WI38 (cell line): ENCODE measurements at regions not wholly inside any gene's neighbourhood (a gene's known extent, or its start where the extent isn't known, plus 50 kb on each side); places are given as distances from the start of the nearest gene placed in this dataset.

Source experiments
- H3K4me3 ChIP-seq: 2 replicates; pipeline ENCODE4 v1.5.1; 2011; ENCODE audit warnings: low read depth, mild to moderate bottlenecking, control low read depth, low read length
- CTCF ChIP-seq: IDR thresholded peaks from 2 replicates; pipeline ENCODE4 v1.5.1; 2012; ENCODE audit warnings: low read depth, mild to moderate bottlenecking, control low read depth, low read length

DNA sequence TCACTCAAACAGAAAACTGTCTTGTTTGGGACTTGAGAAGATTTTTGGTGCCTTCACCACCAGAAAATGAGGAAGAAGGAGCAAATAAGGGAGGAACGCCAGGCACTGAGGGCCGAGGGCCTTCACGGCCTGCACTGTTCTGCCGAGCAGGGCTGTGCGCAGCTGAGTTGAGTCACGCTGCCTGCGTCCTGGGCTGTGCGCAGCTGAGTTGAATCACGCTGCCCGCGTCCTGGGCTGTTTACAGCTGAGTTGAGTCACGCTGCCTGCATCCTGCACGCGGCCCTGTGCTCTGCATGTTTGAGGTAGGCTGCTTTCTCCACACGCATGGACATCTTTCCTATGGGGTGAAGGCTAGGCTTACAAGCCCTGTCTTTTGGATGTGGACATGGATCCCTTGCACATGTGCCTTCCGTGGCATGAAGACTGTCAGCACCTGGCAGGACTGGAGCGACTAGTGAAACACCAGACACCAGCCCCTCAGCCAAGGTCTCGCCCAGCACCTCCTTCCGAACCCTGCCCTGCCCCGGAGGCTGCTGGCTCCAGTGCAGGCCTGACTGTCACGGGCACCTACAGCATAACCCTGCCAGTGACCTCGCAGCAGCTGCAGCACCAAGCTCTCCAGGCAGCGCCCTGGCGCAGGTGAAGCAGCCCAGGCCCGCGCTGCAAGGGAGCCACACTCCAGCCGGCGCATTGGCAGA lies 96.7 kb downstream of the HTR5A start:
- H3K4me3 ChIP-seq: no peak overlapping the region
- TF ChIP-seq CTCF: no peak

GRCh38 chr7:155167706-155168365 lies 97.7 kb downstream of the HTR5A start:
- TF ChIP-seq CTCF: no peak

GRCh38 chr7:155168597-155169480 lies 98.7 kb downstream of the HTR5A start:
- TF ChIP-seq CTCF: no peak
- H3K4me3 ChIP-seq: no peak overlapping the region

More at GRCh38 chr7:155167706-155168365, 97.7 kb downstream of the HTR5A start:
- no peak overlapping the region for H3K4me3 ChIP-seq

DNA sequence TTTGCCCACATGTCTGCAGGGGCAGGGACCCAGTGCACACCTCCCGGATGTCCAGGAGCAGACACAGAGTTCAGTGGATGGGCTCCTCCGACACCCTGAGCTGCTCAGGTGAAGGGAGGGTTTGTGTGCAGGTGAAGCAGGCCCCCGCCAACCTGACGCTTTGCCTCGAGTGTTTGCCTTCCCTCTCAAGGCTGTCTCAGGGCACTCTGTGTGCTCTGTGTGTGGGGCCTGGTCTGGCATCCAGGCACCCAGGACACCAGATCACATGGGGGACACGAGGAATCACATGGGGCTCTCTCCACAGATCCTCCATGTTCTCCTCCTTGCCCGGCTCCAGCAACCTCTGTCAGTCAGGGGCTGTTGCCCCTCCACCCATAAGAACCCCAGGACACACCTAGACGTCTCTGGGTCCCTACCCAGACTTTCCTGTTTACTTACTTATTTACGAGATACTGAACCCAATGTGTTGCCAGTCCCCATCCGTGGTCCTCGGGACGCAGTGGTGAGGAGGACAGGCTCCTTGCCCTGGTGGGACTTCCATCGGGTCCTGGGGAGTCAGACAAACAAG lies 99.5 kb downstream of the HTR5A start:
- H3K4me3 ChIP-seq: no peak overlapping the region
- TF ChIP-seq CTCF: no peak

GRCh38 chr7:155170331-155170730 lies 100.2 kb downstream of the HTR5A start:
- H3K4me3 ChIP-seq: no peak overlapping the region
- TF ChIP-seq CTCF: no peak

DNA sequence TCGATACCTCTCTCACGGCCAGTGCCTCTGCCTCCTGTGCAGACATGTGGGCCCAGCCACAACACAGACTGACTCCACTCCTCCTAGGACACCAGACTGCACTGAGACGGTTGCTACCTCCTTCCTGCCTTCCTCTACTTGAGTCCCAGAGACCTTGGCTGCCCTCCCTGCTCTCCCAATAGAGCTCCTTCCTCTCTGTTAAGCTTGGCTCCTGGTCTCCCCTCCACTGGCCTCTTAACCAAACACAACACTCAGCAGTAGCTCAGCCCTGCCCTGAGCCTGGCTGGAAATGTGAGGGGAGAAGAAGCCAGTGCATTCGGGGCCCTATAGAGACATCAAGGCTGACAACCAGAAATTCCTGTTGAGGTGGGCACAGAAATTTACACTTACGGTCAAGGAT lies 102.0 kb downstream of the HTR5A start:
- no peak for TF ChIP-seq CTCF
- H3K4me3 ChIP-seq: no peak overlapping the region
